CD14-positive monocyte (primary cell): ENCODE measurements at regions not wholly inside any gene's neighbourhood (a gene's known extent, or its start where the extent isn't known, plus 50 kb on each side); places are given as distances from the start of the nearest gene placed in this dataset.

Experiments
- DNase-seq, 3 donors: peaks; one replicate each; pipeline ENCODE4 v3.0.0-alpha.2; 2011 to 2022
- H2AFZ ChIP-seq: 2 replicates; pipeline ENCODE4 v1.6.0; 2012; ENCODE audit warnings: mild to moderate bottlenecking, low read depth, low read length, inconsistent platforms; ENCODE audit not compliant: insufficient read depth, poor library complexity, severe bottlenecking
- H3K27ac ChIP-seq, 2 donors: 1 replicate in 1 of 2; 2 replicates in 1 of 2; pipeline ENCODE4 v1.5.1; 2012 to 2013; ENCODE audit warnings: low read length in 2 of 2, control low read depth in 1 of 2, inconsistent platforms in 1 of 2, low read depth in 1 of 2, mild to moderate bottlenecking in 1 of 2
- H3K27me3 ChIP-seq, 2 donors: one replicate each; pipeline versions ENCODE4 v1.6.0 to v1.6.1; 2011 to 2013; ENCODE audit warnings: low read length in 2 of 2; ENCODE audit not compliant: control insufficient read depth in 2 of 2, insufficient read depth in 2 of 2
- H3K36me3 ChIP-seq, 2 donors: replicated peaks in 1 of 2; 1 replicate in 1 of 2; 2 replicates in 1 of 2; pipeline versions ENCODE4 v1.5.1 to v1.6.1; 2012 to 2013; ENCODE audit warnings: low read length in 2 of 2, control low read depth in 1 of 2, inconsistent platforms in 1 of 2, mild to moderate bottlenecking in 1 of 2; ENCODE audit not compliant: insufficient read depth in 2 of 2, control insufficient read depth in 1 of 2
- H3K4me1 ChIP-seq, 2 donors: 1 replicate in 1 of 2; 2 replicates in 1 of 2; pipeline versions ENCODE4 v1.5.1 to v1.6.1; 2012 to 2013; ENCODE audit warnings: low read length in 2 of 2, control low read depth in 1 of 2, inconsistent platforms in 1 of 2, mild to moderate bottlenecking in 1 of 2, moderate library complexity in 1 of 2; ENCODE audit not compliant: insufficient read depth in 2 of 2, control insufficient read depth in 1 of 2
- H3K4me2 ChIP-seq: replicated peaks from 2 replicates; pipeline ENCODE3; 2012; ENCODE audit warnings: low read length, moderate library complexity, mild to moderate bottlenecking; ENCODE audit not compliant: poor library complexity, severe bottlenecking; ENCODE audit errors: extremely low read depth
- H3K4me3 ChIP-seq, 3 experiments: fragments of 200-600 bp in 1 of 3; sonication (generic) in 1 of 3; replicated peaks in 1 of 3; 1 replicate in 2 of 3; 2 replicates in 1 of 3; pipeline ENCODE4 v1.5.1; 2011 to 2013; ENCODE audit warnings: low read length in 3 of 3, mild to moderate bottlenecking in 3 of 3, control low read depth in 2 of 3, low read depth in 2 of 3, inconsistent platforms in 1 of 3, moderate library complexity in 1 of 3
- H3K79me2 ChIP-seq: 2 replicates; pipeline ENCODE4 v1.6.0; 2012; ENCODE audit warnings: mild to moderate bottlenecking, control low read depth, inconsistent platforms, low read length, moderate library complexity; ENCODE audit not compliant: insufficient read depth
- H3K9ac ChIP-seq: 2 replicates; pipeline ENCODE4 v1.6.0; 2017; ENCODE audit warnings: low read length, mild to moderate bottlenecking; ENCODE audit not compliant: insufficient read depth, poor library complexity, severe bottlenecking
- H3K9me3 ChIP-seq, 2 donors: replicated peaks in 1 of 2; 1 replicate in 1 of 2; 2 replicates in 1 of 2; pipeline versions ENCODE4 v1.5.1 to v1.6.1; 2012 to 2013; ENCODE audit warnings: low read length in 2 of 2, control low read depth in 1 of 2; ENCODE audit not compliant: control insufficient read depth in 1 of 2, insufficient read depth in 1 of 2
- H4K20me1 ChIP-seq: 2 replicates; pipeline ENCODE4 v1.6.0; 2012; ENCODE audit warnings: mild to moderate bottlenecking, low read length, control low read depth, moderate library complexity; ENCODE audit not compliant: insufficient read depth
- H3K27ac Mint-ChIP-seq, 7 donors: one replicate each; pipeline ENCODE4 v1.8.0; 2020; ENCODE audit warnings: mild to moderate bottlenecking in 7 of 7, mixed read lengths in 7 of 7, moderate library complexity in 6 of 7, inconsistent platforms in 2 of 7
- H3K27me3 Mint-ChIP-seq, 3 donors: one replicate each; pipeline ENCODE4 v1.8.0; 2021 to 2022; ENCODE audit warnings: low read depth in 3 of 3, mild to moderate bottlenecking in 3 of 3, mixed read lengths in 3 of 3, moderate library complexity in 3 of 3, inconsistent platforms in 1 of 3
- H3K36me3 Mint-ChIP-seq, 2 donors: one replicate each; pipeline ENCODE4 v1.8.0; 2020; ENCODE audit warnings: mixed read lengths in 2 of 2, inconsistent platforms in 1 of 2, mild to moderate bottlenecking in 1 of 2
- H3K4me1 Mint-ChIP-seq: one replicate; pipeline ENCODE4 v1.8.0; 2020; ENCODE audit warnings: mild to moderate bottlenecking, mixed read lengths
- H3K4me3 Mint-ChIP-seq, 2 donors: one replicate each; pipeline ENCODE4 v1.8.0; 2020; ENCODE audit warnings: mild to moderate bottlenecking in 2 of 2, mixed read lengths in 2 of 2, moderate library complexity in 1 of 2
- H3K9me3 Mint-ChIP-seq, 7 donors: one replicate each; pipeline ENCODE4 v1.8.0; 2020 to 2022; ENCODE audit warnings: mixed read lengths in 7 of 7, mild to moderate bottlenecking in 6 of 7, moderate library complexity in 6 of 7, inconsistent platforms in 2 of 7
- CTCF ChIP-seq: fragments of 200-600 bp; IDR thresholded peaks from one replicate; pipeline ENCODE4 v1.8.0; 2022; ENCODE audit warnings: antibody characterized with exemption, mild to moderate bottlenecking
- WGBS: methylation state at CpG from one replicate; pipeline ENCODE4 v1.1.5; 2013; ENCODE audit warnings: missing lambda C conversion rate; ENCODE audit not compliant: insufficient coverage; 5-methylcytosine and 5-hydroxymethylcytosine counted together
- intact Hi-C, 2 donors: fragments of 100-400 bp; cut with micrococcal nuclease; formaldehyde crosslinking; loops; one replicate each; pipeline versions ENCODE4 v1.15.0 to v1.15.1; 2023

GRCh38 chrX:129227366-129227765 is 295.9 kb downstream of the SMARCA1 start:
- no peaks in the 10 kb centered on the region for H3K27me3 ChIP-seq
- intact Hi-C loops: no loop called here
- no peaks in the 10 kb centered on the region for H3K4me1 Mint-ChIP-seq

GRCh38 chrX:129193357-129193756 is 329.9 kb downstream of the SMARCA1 start:
- no peak overlapping the region for H3K4me3 Mint-ChIP-seq
- H3K27me3 Mint-ChIP-seq: no peaks in the 10 kb centered on the region
- H3K4me1 ChIP-seq: no peaks in the 10 kb centered on the region
- no peaks in the 10 kb centered on the region for H4K20me1 ChIP-seq
- H3K4me3 ChIP-seq: no peak overlapping the region
- H3K36me3 Mint-ChIP-seq: no peaks in the 10 kb centered on the region
- no CpG with 5 or more reads among the region's 4 CpGs for WGBS
- no peaks in the 10 kb centered on the region for H3K36me3 ChIP-seq
- no peaks in the 10 kb centered on the region for H3K9me3 Mint-ChIP-seq
- H3K27ac ChIP-seq: no peak overlapping the region
- no peak for TF ChIP-seq CTCF
- H3K9ac ChIP-seq: no peak overlapping the region
- H3K79me2 ChIP-seq: no peaks in the 10 kb centered on the region
- DNase-seq: no peak
- no peak overlapping the region for H2AFZ ChIP-seq
- intact Hi-C loops: no loop called here
- no peaks in the 10 kb centered on the region for H3K9me3 ChIP-seq
- H3K27ac Mint-ChIP-seq: no peak overlapping the region
- H3K4me2 ChIP-seq: no peak overlapping the region
- H3K4me1 Mint-ChIP-seq: no peaks in the 10 kb centered on the region
- H3K27me3 ChIP-seq: no peaks in the 10 kb centered on the region

More at GRCh38 chrX:129227366-129227765, 295.9 kb downstream of the SMARCA1 start:
- Mint-ChIP-seq H3K4me3 (no peak overlapping the region), H3K27ac (no peak overlapping the region), H3K9me3 (peaks cover 0 to 2% (median 0%) of the 10 kb centered on the region in 7 donors), H3K27me3 (peaks cover 0 to 2% (median 0%) of the 10 kb centered on the region in 3 donors), H3K36me3 (no peaks in the 10 kb centered on the region)
- no peaks in the 10 kb centered on the region for H3K36me3 ChIP-seq
- no peaks in the 10 kb centered on the region for H3K9me3 ChIP-seq
- H3K4me2 ChIP-seq: no peak overlapping the region
- no peaks in the 10 kb centered on the region for H4K20me1 ChIP-seq
- no peak overlapping the region for H3K27ac ChIP-seq
- H3K4me1 ChIP-seq: no peaks in the 10 kb centered on the region
- H3K4me3 ChIP-seq: no peak overlapping the region
- no peak for DNase-seq
- no peaks in the 10 kb centered on the region for H3K79me2 ChIP-seq
- H2AFZ ChIP-seq: no peak overlapping the region
- H3K9ac ChIP-seq: no peak overlapping the region
- no CpG with 5 or more reads among the region's 2 CpGs for WGBS
- TF ChIP-seq CTCF: no peak
